GM23248 (cell line): ENCODE measurements at regions not wholly inside any gene's neighbourhood (a gene's known extent, or its start where the extent isn't known, plus 50 kb on each side); places are given as distances from the start of the nearest gene placed in this dataset.
A peak's percentile ranks its signal among the peaks of the same experiment; 100 is the strongest.

Experiments
- DNase-seq: peaks from one replicate; pipeline ENCODE4 v3.0.0-alpha.2; 2015
- H2AFZ ChIP-seq: fragments of 200-600 bp; sonication (generic); 2 replicates; pipeline ENCODE4 v1.6.1; 2016; ENCODE audit warnings: antibody characterized with exemption
- H3F3A ChIP-seq: fragments of 200-600 bp; sonication (generic); 2 replicates; pipeline ENCODE4 v1.6.1; 2016; ENCODE audit warnings: mild to moderate bottlenecking, antibody characterized with exemption, mixed run types; ENCODE audit not compliant: insufficient read depth
- H3K27ac ChIP-seq: fragments of 200-600 bp; sonication (generic); 2 replicates; pipeline ENCODE4 v1.5.1; 2016; ENCODE audit warnings: mild to moderate bottlenecking
- H3K27me3 ChIP-seq: fragments of 200-600 bp; sonication (generic); replicated peaks from 2 replicates; pipeline ENCODE4 v1.6.1; 2016; ENCODE audit warnings: mild to moderate bottlenecking; ENCODE audit not compliant: insufficient read depth
- H3K36me3 ChIP-seq: fragments of 200-600 bp; sonication (generic); 2 replicates; pipeline ENCODE4 v1.6.1; 2016; ENCODE audit warnings: low read depth, mild to moderate bottlenecking
- H3K4me1 ChIP-seq: fragments of 200-600 bp; sonication (generic); 2 replicates; pipeline ENCODE4 v1.6.1; 2016; ENCODE audit warnings: mild to moderate bottlenecking; ENCODE audit not compliant: insufficient read depth
- H3K4me2 ChIP-seq: fragments of 200-600 bp; sonication (generic); one replicate; pipeline ENCODE4 v1.6.1; 2016; ENCODE audit warnings: mild to moderate bottlenecking; ENCODE audit not compliant: unreplicated experiment
- H3K4me3 ChIP-seq: fragments of 200-600 bp; sonication (generic); 2 replicates; pipeline ENCODE4 v1.5.1; 2016; ENCODE audit warnings: mild to moderate bottlenecking
- H3K79me2 ChIP-seq: fragments of 200-600 bp; sonication (generic); 2 replicates; pipeline ENCODE4 v1.6.1; 2016; ENCODE audit warnings: mild to moderate bottlenecking; ENCODE audit not compliant: insufficient read depth
- H3K9ac ChIP-seq: fragments of 200-600 bp; sonication (generic); 2 replicates; pipeline ENCODE4 v1.6.1; 2016; ENCODE audit warnings: mild to moderate bottlenecking
- H3K9me2 ChIP-seq: fragments of 200-600 bp; sonication (generic); 2 replicates; pipeline ENCODE4 v1.6.1; 2016; ENCODE audit warnings: mixed run types, mild to moderate bottlenecking, moderate library complexity; ENCODE audit not compliant: insufficient read depth
- H3K9me3 ChIP-seq: fragments of 200-600 bp; sonication (generic); one replicate; pipeline ENCODE4 v1.6.1; 2017; ENCODE audit warnings: low read depth
- H4K20me1 ChIP-seq: fragments of 200-600 bp; sonication (generic); 2 replicates; pipeline ENCODE4 v1.6.0; 2016; ENCODE audit not compliant: insufficient read depth
- EZH2 ChIP-seq: fragments of 200-600 bp; sonication (generic); IDR thresholded peaks from 2 replicates; pipeline ENCODE4 v1.6.1; 2018; ENCODE audit warnings: antibody characterized with exemption, mild to moderate bottlenecking; ENCODE audit not compliant: insufficient read depth, poor library complexity, severe bottlenecking
- EZH2phosphoT487 ChIP-seq: fragments of 200-600 bp; sonication (generic); IDR thresholded peaks from 2 replicates; pipeline ENCODE4 v1.6.1; 2018; ENCODE audit warnings: antibody characterized with exemption, moderate library complexity, mild to moderate bottlenecking, low read depth; ENCODE audit not compliant: insufficient read depth
- WGBS, 2 experiments: methylation state at CpG; one replicate each; pipeline ENCODE4 v1.1.6; 2015 to 2017; ENCODE audit warnings: low lambda C conversion rate in 2 of 2, low coverage in 1 of 2; ENCODE audit errors: missing lambda C conversion rate in 2 of 2; 5-methylcytosine and 5-hydroxymethylcytosine counted together
- in situ Hi-C: fragments of 300-500 bp; cut with MboI; formaldehyde crosslinking; loops from 2 replicates; pipeline ENCODE4 v1.15.0; 2020

GRCh38 chr2:67717692-67718091, 320.6 kb downstream of the ETAA1 start:
- Histone ChIP-seq H4K20me1 (no peaks in the 10 kb centered on the region), H2AFZ (no peak overlapping the region), H3K9me2 (no peaks in the 10 kb centered on the region), H3K9ac (no peak overlapping the region), H3K79me2 (no peaks in the 10 kb centered on the region), H3F3A (no peaks in the 10 kb centered on the region), H3K27me3 (no peaks in the 10 kb centered on the region), H3K27ac (no peak overlapping the region), H3K4me1 (0 out of 2 replicates have a peak, but pooled peaks cover 6% of the 10 kb centered on the region), H3K9me3 (no peaks in the 10 kb centered on the region), H3K4me2 (no peak overlapping the region), H3K36me3 (no peaks in the 10 kb centered on the region), H3K4me3 (no peak overlapping the region)
- in situ Hi-C loops: no loop called here
- no peak for TF ChIP-seq EZH2
- TF ChIP-seq EZH2phosphoT487: no peak
- no peak for DNase-seq

- Histone ChIP-seq H3K27ac (no peak overlapping the region), H2AFZ (no peak overlapping the region), H3K36me3 (no peaks in the 10 kb centered on the region), H4K20me1 (no peaks in the 10 kb centered on the region), H3K4me1 (0 out of 2 replicates have a peak, but pooled peaks cover 6% of the 10 kb centered on the region), H3K4me3 (no peak overlapping the region), H3K9ac (no peak overlapping the region), H3K9me3 (no peaks in the 10 kb centered on the region), H3K4me2 (no peak overlapping the region), H3K27me3 (no peaks in the 10 kb centered on the region), H3K9me2 (no peaks in the 10 kb centered on the region), H3F3A (no peaks in the 10 kb centered on the region), H3K79me2 (no peaks in the 10 kb centered on the region)
- in situ Hi-C loops: no loop called here
- WGBS, 2 experiments: 89 to 94% methylated on average over 2 of the region's 2 CpGs
- TF ChIP-seq EZH2 (no peak), EZH2phosphoT487 (no peak)
- DNase-seq: peak; percentile 21
Measured at GRCh38 chr2:67719351-67719750, 322.2 kb downstream of the ETAA1 start.

GRCh38 chr2:67721516-67721915, 324.4 kb downstream of the ETAA1 start:
- Histone ChIP-seq H3K9me3 (no peaks in the 10 kb centered on the region), H3K27ac (no peak overlapping the region), H3K79me2 (no peaks in the 10 kb centered on the region), H4K20me1 (no peaks in the 10 kb centered on the region), H3K9me2 (no peaks in the 10 kb centered on the region), H3K27me3 (no peaks in the 10 kb centered on the region), H3K9ac (no peak overlapping the region), H2AFZ (no peak overlapping the region), H3K4me3 (no peak overlapping the region), H3K4me2 (no peak overlapping the region), H3K4me1 (0 out of 2 replicates have a peak, but pooled peaks cover 6% of the 10 kb centered on the region), H3K36me3 (no peaks in the 10 kb centered on the region), H3F3A (no peaks in the 10 kb centered on the region)
- in situ Hi-C loops: no loop called here
- WGBS, 2 experiments: 38 to 56% methylated on average over 1 of the region's 1 CpG
- TF ChIP-seq EZH2 (no peak), EZH2phosphoT487 (no peak)
- no peak for DNase-seq

- Histone ChIP-seq H3K4me3 (no peak overlapping the region), H3K4me1 (0 out of 2 replicates have a peak, but pooled peaks cover 3% of the 10 kb centered on the region), H2AFZ (no peak overlapping the region), H3K27me3 (0 out of 2 replicates have a peak, but pooled peaks cover 3% of the 10 kb centered on the region), H3K36me3 (no peaks in the 10 kb centered on the region), H3K4me2 (no peak overlapping the region), H3K9ac (no peak overlapping the region), H3F3A (no peaks in the 10 kb centered on the region), H3K9me3 (no peaks in the 10 kb centered on the region), H4K20me1 (no peaks in the 10 kb centered on the region), H3K79me2 (no peaks in the 10 kb centered on the region), H3K27ac (no peak overlapping the region), H3K9me2 (no peaks in the 10 kb centered on the region)
- no peak for DNase-seq
- in situ Hi-C loops: no loop called here
- WGBS, 2 experiments: 81 to 87% methylated on average over 2 of the region's 2 CpGs
- TF ChIP-seq EZH2 (no peak), EZH2phosphoT487 (no peak)
Measured at GRCh38 chr2:67724261-67724660, 327.1 kb downstream of the ETAA1 start.

DNA sequence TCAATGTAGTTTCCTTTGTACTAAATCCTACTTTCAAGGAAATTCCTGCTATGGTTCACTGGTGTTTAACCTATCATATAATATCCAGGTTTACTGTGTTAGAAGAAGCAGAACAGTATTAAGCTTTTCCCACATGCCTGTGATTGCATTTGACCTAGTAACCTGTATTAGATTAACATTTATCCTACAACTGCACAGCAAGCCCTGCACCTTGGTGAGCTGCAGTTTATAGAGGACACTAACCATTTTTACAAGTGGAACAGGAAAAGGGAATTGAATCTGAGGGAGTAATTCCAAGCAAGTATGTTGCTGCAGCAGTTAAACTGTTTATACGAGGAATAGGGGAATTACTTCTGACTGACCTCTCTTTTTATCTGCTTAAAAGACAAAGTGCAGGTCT, 328.6 kb downstream of the ETAA1 start:
- TF ChIP-seq EZH2 (no peak), EZH2phosphoT487 (no peak)
- no peaks in the 10 kb centered on the region for H3K36me3 ChIP-seq
- H3K4me3 ChIP-seq: no peak overlapping the region
- 0 out of 2 replicates have a peak, but pooled peaks cover 3% of the 10 kb centered on the region for H3K27me3 ChIP-seq
- H3K79me2 ChIP-seq: no peaks in the 10 kb centered on the region
- no peaks in the 10 kb centered on the region for H3K4me1 ChIP-seq
- H3K9me2 ChIP-seq: no peaks in the 10 kb centered on the region
- no peaks in the 10 kb centered on the region for H3F3A ChIP-seq
- no peak for DNase-seq
- no peak overlapping the region for H3K4me2 ChIP-seq
- no peak overlapping the region for H3K9ac ChIP-seq
- H3K27ac ChIP-seq: no peak overlapping the region
- WGBS, 2 experiments: 35 to 37% methylated on average over 1 of the region's 1 CpG
- H2AFZ ChIP-seq: no peak overlapping the region
- H3K9me3 ChIP-seq: no peaks in the 10 kb centered on the region
- in situ Hi-C loops: no loop called here
- no peaks in the 10 kb centered on the region for H4K20me1 ChIP-seq
